ENCODE measurements at regions not wholly inside any gene's neighbourhood (a gene's known extent, or its start where the extent isn't known, plus 50 kb on each side); places are given as distances from the start of the nearest gene placed in this dataset.

- no peak overlapping the region for H4K91ac ChIP-seq (ENCODE audit: insufficient read length, low read depth, low read length)
- H3K36me3 Mint-ChIP-seq (ENCODE audit: insufficient read depth in 1 of 3, low read depth in 3 of 3): no peaks in the 10 kb centered on the region
Observed at GRCh38 chr4:166314902-166315301, 441.9 kb downstream of the TLL1 start.

More at GRCh38 chr4:166314902-166315301, 441.9 kb downstream of the TLL1 start:
- H3K18ac ChIP-seq (ENCODE audit: insufficient read length, low read depth, low read length): no peak overlapping the region
- H3K4me2 ChIP-seq (ENCODE audit: insufficient read depth, insufficient read length, low read length): no peak overlapping the region
- H3K79me2 ChIP-seq (ENCODE audit: insufficient read depth, low read length): no peaks in the 10 kb centered on the region
- Mint-ChIP-seq H3K4me1 (no peaks in the 10 kb centered on the region), H3K27me3 (ENCODE audit: low read depth) (no peaks in the 10 kb centered on the region), H3K27ac (no peak overlapping the region), H3K4me3 (no peak overlapping the region), H3K9me3 (no peaks in the 10 kb centered on the region)
- no peaks in the 10 kb centered on the region for H4K20me1 ChIP-seq (ENCODE audit: control insufficient read depth, insufficient read depth, insufficient read length)
- no peak overlapping the region for H3K27ac ChIP-seq (ENCODE audit: insufficient read length, low read depth, low read length)
- no peaks in the 10 kb centered on the region for H3K9me3 ChIP-seq (ENCODE audit: control insufficient read depth, low read depth, low read length)
- no peaks in the 10 kb centered on the region for H3K27me3 ChIP-seq (ENCODE audit: insufficient read depth, low read length)
- H3K79me1 ChIP-seq (ENCODE audit: insufficient read depth, low read depth, low read length, poor library complexity, severe bottlenecking): no peaks in the 10 kb centered on the region
- no peak overlapping the region for H3K56ac ChIP-seq (ENCODE audit: insufficient read length, low read depth, low read length)
- no peaks in the 10 kb centered on the region for H3K23me2 ChIP-seq (ENCODE audit: insufficient read length, low read depth, low read length, poor library complexity, severe bottlenecking)
- H3K4me1 ChIP-seq (ENCODE audit: insufficient read depth, low read length): no peaks in the 10 kb centered on the region
- H3K4ac ChIP-seq (ENCODE audit: low read depth, low read length): no peak overlapping the region
- H2BK12ac ChIP-seq (ENCODE audit: insufficient read length, low read depth, low read length): no peak overlapping the region
- H4K8ac ChIP-seq (replicated peaks; ENCODE audit: insufficient read length, low read depth, low read length): no peak overlapping the region
- H3K23ac ChIP-seq (ENCODE audit: insufficient read length, low read depth, low read length): no peak overlapping the region
- TF ChIP-seq, protein P1, sequence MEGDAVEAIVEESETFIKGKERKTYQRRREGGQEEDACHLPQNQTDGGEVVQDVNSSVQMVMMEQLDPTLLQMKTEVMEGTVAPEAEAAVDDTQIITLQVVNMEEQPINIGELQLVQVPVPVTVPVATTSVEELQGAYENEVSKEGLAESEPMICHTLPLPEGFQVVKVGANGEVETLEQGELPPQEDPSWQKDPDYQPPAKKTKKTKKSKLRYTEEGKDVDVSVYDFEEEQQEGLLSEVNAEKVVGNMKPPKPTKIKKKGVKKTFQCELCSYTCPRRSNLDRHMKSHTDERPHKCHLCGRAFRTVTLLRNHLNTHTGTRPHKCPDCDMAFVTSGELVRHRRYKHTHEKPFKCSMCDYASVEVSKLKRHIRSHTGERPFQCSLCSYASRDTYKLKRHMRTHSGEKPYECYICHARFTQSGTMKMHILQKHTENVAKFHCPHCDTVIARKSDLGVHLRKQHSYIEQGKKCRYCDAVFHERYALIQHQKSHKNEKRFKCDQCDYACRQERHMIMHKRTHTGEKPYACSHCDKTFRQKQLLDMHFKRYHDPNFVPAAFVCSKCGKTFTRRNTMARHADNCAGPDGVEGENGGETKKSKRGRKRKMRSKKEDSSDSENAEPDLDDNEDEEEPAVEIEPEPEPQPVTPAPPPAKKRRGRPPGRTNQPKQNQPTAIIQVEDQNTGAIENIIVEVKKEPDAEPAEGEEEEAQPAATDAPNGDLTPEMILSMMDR (conservative IDR thresholded peaks at IDR 0.05): no peak
- no peak overlapping the region for H2AFZ ChIP-seq (ENCODE audit: low read length)
- no peak overlapping the region for H2AK5ac ChIP-seq (ENCODE audit: insufficient read length, low read length)
- no peak overlapping the region for H2BK15ac ChIP-seq (ENCODE audit: low read depth, low read length)
- no peak overlapping the region for H2BK120ac ChIP-seq (ENCODE audit: low read depth, low read length, poor library complexity, severe bottlenecking)
- no peak overlapping the region for H3K14ac ChIP-seq (ENCODE audit: insufficient read depth, low read length)
- no peak for DNase-seq
- H2BK5ac ChIP-seq (ENCODE audit: insufficient read length, low read length): no peak overlapping the region
- no peak overlapping the region for H3K9ac ChIP-seq (ENCODE audit: extremely low read depth, insufficient read length, low read length)
- no peak overlapping the region for H2BK20ac ChIP-seq (ENCODE audit: low read depth, low read length, poor library complexity, severe bottlenecking)
- no CpG with 5 or more reads among the region's 1 CpG for WGBS (ENCODE audit: extremely low coverage, insufficient read length, low lambda C conversion rate)
- H4K5ac ChIP-seq (ENCODE audit: insufficient read length, low read depth, low read length): no peak overlapping the region
- H3T11ph ChIP-seq (ENCODE audit: low read length): no peak overlapping the region
